Embryonic facial prominence (tissue), 1 donor: ENCODE measurements at regions not wholly inside any gene's neighbourhood (a gene's known extent, or its start where the extent isn't known, plus 50 kb on each side); places are given as distances from the start of the nearest gene placed in this dataset.
A peak's percentile ranks its signal among the peaks of the same experiment; 100 is the strongest.

Source experiments
- DNase-seq: peaks from one replicate; pipeline ENCODE4 v3.0.0-alpha.2; 2016; ENCODE audit errors: extremely low spot score

DNA sequence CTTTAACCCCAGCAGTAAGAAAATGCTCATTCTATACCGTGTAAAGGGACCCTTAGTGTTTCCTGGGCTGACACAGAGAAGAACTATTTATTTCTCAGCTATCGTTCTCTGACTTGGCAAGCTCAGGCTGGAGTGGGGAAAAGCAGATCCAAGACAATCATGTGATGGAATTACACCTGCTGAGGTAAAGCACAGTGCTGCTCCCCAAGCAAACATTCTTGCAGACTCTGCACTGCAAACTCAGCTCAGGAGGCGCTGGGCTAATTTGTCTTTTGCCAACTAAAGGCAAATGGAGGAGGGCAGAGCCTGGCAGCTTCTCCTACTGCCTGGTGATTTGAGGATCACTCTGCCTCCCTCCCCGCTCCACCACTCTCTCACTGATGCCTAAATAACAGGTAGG is 57.8 kb upstream of the FUT8 start:
- no peak for DNase-seq

DNA sequence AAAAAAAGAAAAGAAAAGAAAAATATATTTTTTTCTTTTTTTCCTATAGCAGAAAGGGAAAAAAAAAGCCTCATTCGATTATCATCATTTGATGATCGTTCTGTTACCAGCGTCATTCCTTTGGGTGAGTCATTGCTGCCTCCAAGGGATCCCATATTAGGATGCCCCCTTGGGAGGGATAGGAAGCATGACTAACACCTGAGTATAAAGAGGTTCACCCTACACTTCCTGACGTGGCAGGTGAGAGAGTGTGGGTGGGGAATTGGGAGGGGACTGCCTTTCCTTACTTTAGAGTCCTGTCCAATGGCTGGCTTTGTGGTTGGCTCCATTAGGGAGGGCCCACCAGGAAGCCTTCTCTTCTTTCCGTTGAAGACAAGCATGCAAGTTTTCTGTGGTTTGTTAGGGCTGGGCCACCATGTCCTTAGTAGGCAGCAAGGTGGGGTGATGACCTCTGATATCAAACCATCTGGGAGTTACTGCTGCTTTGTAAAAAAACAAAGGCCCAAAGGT is 56.1 kb upstream of the FUT8 start:
- no peak for DNase-seq

DNA sequence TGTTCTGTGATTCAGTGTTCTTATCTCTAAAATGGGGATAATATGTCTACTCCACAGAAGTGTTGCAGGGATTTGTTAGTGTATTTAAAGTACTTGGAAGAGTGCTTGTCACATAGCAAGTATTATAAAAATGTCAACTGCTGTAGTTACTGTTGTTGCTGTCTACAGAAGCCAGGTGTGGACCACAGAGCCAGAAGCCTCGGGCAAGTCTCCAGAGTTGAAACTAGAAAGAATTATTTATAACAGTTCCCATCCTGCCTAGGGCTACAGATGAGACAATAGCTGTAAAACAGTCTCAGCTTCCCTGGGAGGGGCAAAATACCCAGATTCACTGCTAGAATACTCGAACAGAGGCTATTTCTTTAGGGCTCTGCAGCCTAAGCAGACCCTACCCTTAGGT is 55.4 kb upstream of the FUT8 start:
- DNase-seq, result no peak

DNA sequence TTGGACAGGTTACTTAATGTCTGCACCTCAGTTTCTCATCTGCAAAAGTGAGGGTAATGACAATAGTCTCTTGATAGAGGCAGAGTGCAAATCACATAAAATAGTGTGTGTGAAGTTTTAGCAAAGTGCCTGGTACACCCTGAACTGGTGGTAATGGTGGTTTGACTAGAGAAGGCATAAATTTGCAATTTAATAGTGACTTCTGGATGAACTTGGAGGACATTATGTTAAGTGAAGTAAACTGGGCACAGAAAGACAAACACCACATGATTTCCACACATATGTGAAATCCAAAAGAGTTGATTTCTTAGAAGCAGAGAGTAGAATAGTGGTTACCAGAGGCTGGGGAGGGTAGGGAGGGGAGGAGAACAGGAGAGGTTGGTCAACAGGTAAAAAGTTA is 54.8 kb upstream of the FUT8 start:
- no peak for DNase-seq

DNA sequence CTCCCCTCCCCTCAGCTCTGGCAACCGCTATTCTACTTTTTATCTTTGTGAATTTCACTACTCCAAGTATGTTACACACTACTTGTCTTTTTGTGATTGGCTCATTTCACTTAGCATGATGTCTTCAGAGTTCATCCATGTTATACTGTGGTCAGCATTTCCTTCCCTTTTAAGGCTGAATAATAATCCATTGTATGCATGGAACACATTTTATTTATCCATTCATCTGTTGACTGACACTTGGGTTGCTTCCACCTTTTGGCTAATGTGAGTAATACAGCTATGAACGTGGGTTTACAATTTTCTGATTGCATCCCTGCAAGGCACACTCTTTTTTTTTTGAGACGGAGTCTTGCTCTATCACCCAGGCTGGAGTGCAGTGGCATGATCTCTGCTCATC is 53.0 kb upstream of the FUT8 start:
- DNase-seq, result no peak

DNA sequence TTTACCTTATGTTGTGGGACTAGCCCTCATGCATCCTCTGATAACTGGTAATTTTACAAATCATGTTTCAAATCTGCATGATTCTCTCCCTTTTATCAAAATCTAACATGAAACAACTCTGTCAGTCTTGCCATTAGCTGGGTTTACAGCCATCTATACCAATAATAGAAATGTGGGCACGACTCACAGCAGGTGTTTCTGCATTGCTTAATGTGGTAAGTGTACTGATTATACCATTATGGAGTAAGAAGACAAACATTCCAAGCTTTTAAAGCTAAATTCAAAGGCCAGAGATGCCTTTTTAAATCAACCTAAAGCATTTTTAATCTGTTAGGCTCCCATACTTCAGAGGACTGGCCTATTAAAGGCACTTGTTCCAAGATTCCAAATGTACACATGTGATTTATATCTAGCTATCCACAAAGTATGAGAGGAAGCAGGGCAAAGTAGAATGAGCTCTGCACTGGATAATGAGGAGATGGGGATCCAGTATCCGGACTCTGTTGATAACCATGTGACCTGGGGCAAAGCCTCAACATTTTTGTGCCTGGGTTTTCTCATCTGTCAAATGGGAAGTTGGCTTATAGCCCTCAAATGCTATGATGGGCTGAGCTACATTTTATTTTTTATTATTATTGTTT is 52.3 kb upstream of the FUT8 start:
- DNase-seq, result no peak

DNA sequence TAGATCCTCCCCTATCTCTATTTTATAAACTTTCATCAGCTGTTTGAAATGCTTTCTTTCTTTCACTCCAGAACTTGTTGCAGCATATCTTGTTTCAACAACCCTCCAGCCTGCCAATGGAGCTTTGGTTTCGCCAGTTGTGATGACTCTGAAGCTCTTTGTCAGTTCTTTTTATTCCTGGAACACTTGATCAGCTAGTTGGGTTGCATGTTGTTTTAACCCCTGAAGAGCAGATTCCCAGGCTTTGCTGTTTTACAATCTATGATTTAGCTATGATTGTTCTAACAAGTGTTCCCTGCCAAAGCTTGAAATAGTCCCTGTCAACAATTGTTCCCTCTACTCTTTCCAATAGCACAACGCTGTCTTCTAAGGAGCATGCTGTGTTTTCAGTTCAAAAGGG is 50.6 kb upstream of the FUT8 start:
- peak; percentile 22 for DNase-seq
